HCT116 (cell line): ENCODE measurements at regions not wholly inside any gene's neighbourhood (a gene's known extent, or its start where the extent isn't known, plus 50 kb on each side); places are given as distances from the start of the nearest gene placed in this dataset.

Experiments
- ATAC-seq: fragments of 200-7000 bp; cut with Tn5 transposase; 2 replicates; pipeline ENCODE4 v1.9.1; 2020; ENCODE audit warnings: mild to moderate bottlenecking, moderate library complexity
- BruUV-seq: library from RNA; stranded (reverse); fragments of 400-500 nt; replicated peaks from 2 replicates; lab custom pipeline; 2021; lab: Mats Ljungman, UMichigan
- CTCF ChIA-PET: fragments of 300-600 bp; sonication (Branson Sonifier 250); formaldehyde crosslinking; loops from one replicate; lab custom pipeline; 2021; ENCODE audit warnings: antibody characterized with exemption; lab: Charles Lee
- POLR2A ChIA-PET: fragments of 300-600, 350-600 bp; sonication (Branson Sonifier 250); formaldehyde crosslinking; loops from one replicate; lab custom pipeline; 2021; ENCODE audit warnings: antibody characterized with exemption; lab: Charles Lee
- RAD21 ChIA-PET, 2 experiments: fragments of 300-600 bp; sonication (Branson Sonifier 250); formaldehyde crosslinking; loops; one replicate each; lab custom pipeline; 2023; ENCODE audit warnings: low total read pairs in 2 of 2; ENCODE audit not compliant: uncharacterized antibody in 2 of 2, unreplicated experiment in 2 of 2, low non-redundant PET in 1 of 2; lab: Charles Lee
- DNase-seq: peaks from one replicate; pipeline ENCODE4 v3.0.0-alpha.2; 2010; ENCODE audit warnings: low read depth, low spot score
- H2AFZ ChIP-seq: fragments of 200-600 bp; shearing (Covaris generic), sonication (generic); 2 replicates; pipeline ENCODE4 v1.6.1; 2017; ENCODE audit warnings: low read depth, mixed run types, mixed read lengths, antibody characterized with exemption, low read length; ENCODE audit not compliant: poor library complexity, severe bottlenecking
- H3K27ac ChIP-seq: 2 replicates; pipeline ENCODE4 v1.5.1; 2012; ENCODE audit warnings: low read depth, low read length
- H3K27me3 ChIP-seq: fragments of 200-600 bp; sonication (generic); 2 replicates; pipeline ENCODE4 v1.6.1; 2016; ENCODE audit warnings: mixed run types, low read length, mixed read lengths; ENCODE audit not compliant: insufficient read depth
- H3K36me3 ChIP-seq, 2 experiments: fragments of 200-500 bp in 1 of 2; fragments of 200-600 bp in 1 of 2; sonication (Bioruptor generic) in 1 of 2; sonication (generic) in 1 of 2; 2 replicates each; pipeline versions ENCODE4 v1.5.1 to v1.6.1; 2014 to 2016; ENCODE audit warnings: low read length in 2 of 2, inconsistent platforms in 1 of 2, mixed read lengths in 1 of 2, mixed run types in 1 of 2; ENCODE audit not compliant: insufficient read depth in 2 of 2, control insufficient read depth in 1 of 2
- H3K4me1 ChIP-seq, 2 experiments: fragments of 200-600 bp in 1 of 2; sonication (generic) in 1 of 2; 2 replicates each; pipeline versions ENCODE4 v1.5.1 to v1.6.1; 2012 to 2017; ENCODE audit warnings: low read length in 2 of 2, inconsistent platforms in 1 of 2, mild to moderate bottlenecking in 1 of 2, mixed read lengths in 1 of 2, mixed run types in 1 of 2, moderate library complexity in 1 of 2; ENCODE audit not compliant: insufficient read depth in 2 of 2, control insufficient read depth in 1 of 2
- H3K4me2 ChIP-seq: fragments of 200-600 bp; sonication (generic); 2 replicates; pipeline ENCODE4 v1.6.1; 2017; ENCODE audit warnings: mixed run types, low read length, mixed read lengths
- H3K4me3 ChIP-seq, 2 experiments: fragments of 200-600 bp in 1 of 2; sonication (generic) in 1 of 2; replicated peaks in 1 of 2; 2 replicates each; pipeline ENCODE4 v1.5.1; 2011 to 2016; ENCODE audit warnings: low read length in 2 of 2, control low read depth in 1 of 2, low read depth in 1 of 2, mild to moderate bottlenecking in 1 of 2, mixed read lengths in 1 of 2, mixed run types in 1 of 2
- H3K79me2 ChIP-seq: fragments of 200-600 bp; sonication (generic); 2 replicates; pipeline ENCODE4 v1.6.1; 2017; ENCODE audit warnings: mild to moderate bottlenecking, mixed run types, low read length, moderate library complexity, mixed read lengths; ENCODE audit not compliant: insufficient read depth
- H3K9ac ChIP-seq: fragments of 200-600 bp; sonication (generic); 2 replicates; pipeline ENCODE4 v1.6.1; 2016; ENCODE audit warnings: low read length, mixed read lengths
- H3K9me2 ChIP-seq: fragments of 200-600 bp; sonication (generic), shearing (Covaris generic); 2 replicates; pipeline ENCODE4 v1.6.1; 2017; ENCODE audit warnings: mixed run types, mild to moderate bottlenecking, moderate library complexity; ENCODE audit not compliant: insufficient read depth
- H3K9me3 ChIP-seq, 2 experiments: fragments of 200-500 bp in 1 of 2; fragments of 200-600 bp in 1 of 2; sonication (Bioruptor generic) in 1 of 2; sonication (generic) in 1 of 2; 2 replicates each; pipeline ENCODE4 v1.6.1; 2014 to 2017; ENCODE audit warnings: low read length in 2 of 2, mixed read lengths in 2 of 2, inconsistent platforms in 1 of 2, low read depth in 1 of 2, mild to moderate bottlenecking in 1 of 2, mixed run types in 1 of 2, moderate library complexity in 1 of 2; ENCODE audit not compliant: control insufficient read depth in 1 of 2, insufficient read depth in 1 of 2
- H4K20me1 ChIP-seq: fragments of 200-600 bp; sonication (generic), shearing (Covaris generic); 2 replicates; pipeline ENCODE4 v1.6.1; 2017; ENCODE audit warnings: mixed run types, mild to moderate bottlenecking, moderate library complexity; ENCODE audit not compliant: insufficient read depth
- CEBPB ChIP-seq: IDR thresholded peaks from 2 replicates; pipeline ENCODE4 v1.6.1; 2012; ENCODE audit warnings: low read depth
- EGR1 ChIP-seq: IDR thresholded peaks from 2 replicates; pipeline ENCODE4 v1.6.1; 2012; ENCODE audit warnings: low read depth
- ELF1 ChIP-seq: IDR thresholded peaks from 2 replicates; pipeline ENCODE4 v1.6.1; 2012; ENCODE audit warnings: low read depth, borderline replicate concordance
- EZH2 ChIP-seq: fragments of 200-600 bp; sonication (generic); IDR thresholded peaks from 2 replicates; pipeline ENCODE4 v1.6.1; 2017; ENCODE audit warnings: antibody characterized with exemption, mixed run types
- FOSL1 ChIP-seq: IDR thresholded peaks from 2 replicates; pipeline ENCODE4 v1.6.1; 2012; ENCODE audit warnings: low read depth
- JUND ChIP-seq: IDR thresholded peaks from 2 replicates; pipeline ENCODE4 v1.6.1; 2012
- POLR2AphosphoS5 ChIP-seq: IDR thresholded peaks from 2 replicates; pipeline ENCODE4 v1.6.1; 2011; ENCODE audit warnings: mild to moderate bottlenecking, low read depth, low read length, moderate library complexity
- RAD21 ChIP-seq: IDR thresholded peaks from 2 replicates; pipeline ENCODE4 v1.6.1; 2012; ENCODE audit warnings: low read depth, mild to moderate bottlenecking
- SIN3A ChIP-seq: IDR thresholded peaks from 2 replicates; pipeline ENCODE4 v1.6.1; 2012; ENCODE audit warnings: low read depth
- SP1 ChIP-seq: IDR thresholded peaks from 2 replicates; pipeline ENCODE4 v1.6.1; 2012; ENCODE audit warnings: low read depth
- SRF ChIP-seq: IDR thresholded peaks from 2 replicates; pipeline ENCODE4 v1.6.1; 2012; ENCODE audit warnings: low read depth
- TCF7L2 ChIP-seq: IDR thresholded peaks from 2 replicates; pipeline ENCODE4 v1.7.0; 2011; ENCODE audit warnings: borderline replicate concordance, inconsistent platforms; ENCODE audit not compliant: insufficient read depth, insufficient read length; ENCODE audit errors: extremely low read depth
- YY1 ChIP-seq: IDR thresholded peaks from 2 replicates; pipeline ENCODE4 v1.6.1; 2011; ENCODE audit warnings: low read length, low read depth, moderate library complexity, mild to moderate bottlenecking; ENCODE audit not compliant: insufficient replicate concordance; ENCODE audit errors: extremely low read depth
- ZFX ChIP-seq: fragments of 450-650 bp; IDR thresholded peaks from 2 replicates; pipeline ENCODE4 v1.6.1; 2017
- intact Hi-C: fragments of 100-400 bp; cut with micrococcal nuclease; formaldehyde crosslinking; loops from 2 replicates; pipeline ENCODE4 v1.10.0; 2022
- TF ChIP-seq, protein P1 (sequence below): IDR thresholded peaks from 2 replicates; pipeline ENCODE4 v1.6.1; 2012
- TF ChIP-seq, protein P2 (sequence below): IDR thresholded peaks from 2 replicates; pipeline ENCODE4 v1.6.1; 2012

- RAD21 ChIA-PET: no interaction called here
- Histone ChIP-seq H3K79me2 (no peaks in the 10 kb centered on the region), H3K4me3 (no peak overlapping the region), H3K9me2 (no peaks in the 10 kb centered on the region), H3K27me3 (peaks cover 8% of the 10 kb centered on the region), H3K27ac (no peak overlapping the region)
- CTCF ChIA-PET: no interaction called here
- no peak for ATAC-seq
- TF ChIP-seq TCF7L2 (no peak), EGR1 (no peak), ZFX (no peak), JUND (no peak), SIN3A (no peak), RAD21 (no peak), POLR2AphosphoS5 (no peak), ELF1 (no peak), YY1 (no peak), SP1 (no peak), SRF (no peak), EZH2 (no peak), CEBPB (no peak), FOSL1 (no peak)
- TF ChIP-seq, protein P1, sequence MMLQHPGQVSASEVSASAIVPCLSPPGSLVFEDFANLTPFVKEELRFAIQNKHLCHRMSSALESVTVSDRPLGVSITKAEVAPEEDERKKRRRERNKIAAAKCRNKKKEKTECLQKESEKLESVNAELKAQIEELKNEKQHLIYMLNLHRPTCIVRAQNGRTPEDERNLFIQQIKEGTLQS: no peak
- TF ChIP-seq, protein P2, sequence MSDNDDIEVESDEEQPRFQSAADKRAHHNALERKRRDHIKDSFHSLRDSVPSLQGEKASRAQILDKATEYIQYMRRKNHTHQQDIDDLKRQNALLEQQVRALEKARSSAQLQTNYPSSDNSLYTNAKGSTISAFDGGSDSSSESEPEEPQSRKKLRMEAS: no peak
- TF ChIP-seq, all 23 proteins: peak for 0
- Histone ChIP-seq H2AFZ (no peak overlapping the region), H3K9ac (no peak overlapping the region), H4K20me1 (no peaks in the 10 kb centered on the region), H3K9me3 (no peaks in the 10 kb centered on the region), H3K36me3 (no peaks in the 10 kb centered on the region), H3K4me1 (no peaks in the 10 kb centered on the region), H3K4me2 (no peak overlapping the region)
- intact Hi-C loops: no loop called here
- BruUV-seq: no TSS peak
- POLR2A ChIA-PET: no interaction called here
- no peak for DNase-seq
These were observed 587.5 kb upstream of the LCORL start for GRCh38 chr4:18608908-18609533.
